HEK293T (cell line): ENCODE measurements at regions not wholly inside any gene's neighbourhood (a gene's known extent, or its start where the extent isn't known, plus 50 kb on each side); places are given as distances from the start of the nearest gene placed in this dataset.

Experiments
- ARNT ChIP-seq: fragments of 450-650 bp; IDR thresholded peaks from 2 replicates; pipeline ENCODE4 v1.6.1; 2017; ENCODE audit warnings: mild to moderate bottlenecking
- FOXK2 ChIP-seq: fragments of 450-650 bp; IDR thresholded peaks from 2 replicates; pipeline ENCODE4 v1.6.1; 2016; ENCODE audit warnings: mild to moderate bottlenecking
- FOXM1 ChIP-seq: fragments of 450-650 bp; IDR thresholded peaks from 2 replicates; pipeline ENCODE4 v1.6.1; 2017; ENCODE audit warnings: mild to moderate bottlenecking, borderline replicate concordance
- L3MBTL2 ChIP-seq: fragments of 450-650 bp; conservative IDR thresholded peaks from 2 replicates; pipeline ENCODE4 v1.6.1; 2016; ENCODE audit warnings: mild to moderate bottlenecking

- TF ChIP-seq ARNT (no peak), FOXM1 (no peak), L3MBTL2 (no peak), FOXK2 (no peak)
Observed at GRCh38 chr6:106897580-106897979, 76.9 kb downstream of the CD24 start.
